ENCODE measurements at regions not wholly inside any gene's neighbourhood (a gene's known extent, or its start where the extent isn't known, plus 50 kb on each side); places are given as distances from the start of the nearest gene placed in this dataset.

- DNase-seq (ENCODE audit: low read depth, low spot score), result no peak
- no peak overlapping the region for H3K4me3 ChIP-seq (ENCODE audit: low read depth, low read length)
- in situ Hi-C loops (cut with HindIII; ENCODE audit: low sequenced_read_pairs), result no loop called here
- TF ChIP-seq CTCF (IDR thresholded peaks at IDR 0.05; ENCODE audit: low read depth, low read length), result no peak
Measured at GRCh38 chr5:6195711-6196358, 182.5 kb downstream of the MED10 start.

DNA sequence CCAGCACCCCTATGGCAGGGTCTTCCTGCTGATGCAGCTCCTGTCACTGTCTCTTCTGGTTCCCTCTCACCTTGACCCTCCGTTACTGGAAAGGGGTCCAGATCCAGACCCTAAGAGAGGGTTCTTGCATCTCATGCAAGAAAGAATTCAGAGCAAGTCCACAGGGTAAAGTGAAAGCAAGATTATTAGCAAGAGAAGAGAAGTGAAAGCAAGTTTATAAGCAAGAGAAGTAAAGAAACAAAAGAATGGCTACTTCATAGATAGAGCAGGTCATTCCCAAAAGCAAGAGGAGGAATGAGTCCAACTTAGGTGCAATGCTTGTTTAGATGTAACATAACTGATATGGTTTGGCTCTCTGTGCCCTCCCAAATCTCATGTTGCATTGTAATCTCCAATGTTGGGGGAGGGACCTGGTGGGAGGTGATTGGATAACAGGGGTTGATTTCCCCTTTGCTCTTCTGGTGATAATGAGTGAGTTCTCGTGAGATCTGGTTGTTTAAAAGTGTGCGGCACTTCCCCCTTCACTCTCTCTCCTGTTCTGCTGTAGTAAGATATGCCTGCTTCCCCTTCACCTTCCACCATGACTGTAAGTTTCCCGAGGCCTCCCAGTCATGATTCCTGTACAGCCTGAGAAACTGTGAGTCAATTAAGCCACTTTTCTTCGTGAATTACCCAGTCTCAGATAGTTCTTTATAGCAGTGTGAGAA is 183.3 kb downstream of the MED10 start:
- DNase-seq (ENCODE audit: low read depth, low spot score), result no peak
- H3K4me3 ChIP-seq (ENCODE audit: low read depth, low read length), result no peak overlapping the region
- no peak for TF ChIP-seq CTCF (IDR thresholded peaks at IDR 0.05; ENCODE audit: low read depth, low read length)
- in situ Hi-C loops (cut with HindIII; ENCODE audit: low sequenced_read_pairs), result no loop called here

DNA sequence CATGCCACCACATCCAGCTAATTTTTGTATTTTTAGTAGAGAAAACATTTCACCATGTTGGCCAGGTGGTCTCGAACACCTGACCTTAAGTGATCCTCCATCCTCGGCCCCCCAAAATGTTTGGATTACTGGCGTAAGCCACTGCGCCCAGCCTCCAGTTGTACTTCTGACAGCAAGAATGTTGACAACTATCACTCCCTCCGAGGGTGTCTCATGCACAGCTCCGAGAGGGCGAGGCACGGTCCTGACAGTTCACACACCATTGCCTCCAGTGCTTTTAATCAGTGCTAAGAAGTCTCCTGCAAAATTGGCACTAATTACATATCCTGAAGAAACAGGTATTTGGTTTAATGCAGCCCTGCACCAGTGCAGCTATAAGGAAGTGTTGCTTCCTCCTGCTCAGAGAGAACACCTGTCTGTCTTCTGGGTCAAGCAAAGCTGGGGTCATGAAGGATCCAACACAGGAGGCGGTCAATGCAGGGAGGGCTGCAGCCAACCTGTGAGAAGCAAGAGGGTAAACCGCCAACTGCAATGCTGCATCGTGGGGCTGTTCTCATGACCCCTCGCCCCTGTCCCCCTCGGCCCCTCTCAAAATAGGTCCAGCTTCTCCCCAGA is 184.0 kb downstream of the MED10 start:
- no peak for DNase-seq (ENCODE audit: low read depth, low spot score)
- no peak overlapping the region for H3K4me3 ChIP-seq (ENCODE audit: low read depth, low read length)
- in situ Hi-C loops (cut with HindIII; ENCODE audit: low sequenced_read_pairs), result no loop called here
- TF ChIP-seq CTCF (IDR thresholded peaks at IDR 0.05; ENCODE audit: low read depth, low read length), result no peak

DNA sequence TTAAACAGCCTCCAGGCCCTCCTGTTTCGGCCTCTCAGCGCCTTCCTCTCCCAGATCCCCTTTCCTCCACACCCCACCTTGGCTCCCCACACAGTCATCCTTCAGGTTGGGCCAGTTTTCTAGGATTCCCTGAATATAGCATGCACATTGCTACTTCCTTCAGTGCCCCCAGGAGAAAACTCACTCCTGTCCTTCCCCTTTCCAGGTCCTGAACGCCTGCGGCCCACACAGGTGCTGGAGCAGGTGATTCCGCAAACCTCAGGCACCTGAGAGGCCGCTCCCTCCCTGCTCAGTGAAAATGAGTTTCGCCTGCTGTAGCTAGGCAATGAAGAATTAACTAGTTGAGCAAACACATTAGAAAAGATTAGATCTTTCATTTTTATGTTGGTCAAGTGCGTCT is 185.0 kb downstream of the MED10 start:
- no peak overlapping the region for H3K4me3 ChIP-seq (ENCODE audit: low read depth, low read length)
- DNase-seq (ENCODE audit: low read depth, low spot score), result no peak
- in situ Hi-C loops (cut with HindIII; ENCODE audit: low sequenced_read_pairs), result no loop called here
- no peak for TF ChIP-seq CTCF (IDR thresholded peaks at IDR 0.05; ENCODE audit: low read depth, low read length)

GRCh38 chr5:6190838-6191237 is 187.5 kb downstream of the MED10 start:
- in situ Hi-C loops (cut with HindIII; ENCODE audit: low sequenced_read_pairs), result no loop called here
- TF ChIP-seq CTCF (IDR thresholded peaks at IDR 0.05; ENCODE audit: low read depth, low read length), result no peak
- H3K4me3 ChIP-seq (ENCODE audit: low read depth, low read length), result no peak overlapping the region
- DNase-seq (ENCODE audit: low read depth, low spot score), result no peak

DNA sequence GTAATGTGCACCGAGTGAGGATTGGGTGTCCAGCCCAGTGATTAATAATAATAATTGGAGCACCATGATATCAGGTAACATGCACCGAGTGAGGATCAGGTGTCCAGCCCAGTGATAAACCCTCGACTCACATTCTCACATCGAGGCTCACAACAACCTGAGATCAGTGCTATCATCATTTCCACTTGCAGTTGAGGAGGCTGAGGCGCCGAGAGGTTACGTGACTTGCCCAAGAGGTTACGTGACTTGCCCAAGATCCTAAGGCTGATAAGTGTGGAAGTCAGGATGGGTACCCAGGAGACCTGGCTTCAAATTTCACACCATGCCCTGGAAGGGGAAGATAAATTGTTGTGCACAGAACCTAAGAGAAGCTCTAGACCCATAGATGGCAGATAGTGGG is 189.4 kb downstream of the MED10 start:
- TF ChIP-seq CTCF (IDR thresholded peaks at IDR 0.05; ENCODE audit: low read depth, low read length), result no peak
- in situ Hi-C loops (cut with HindIII; ENCODE audit: low sequenced_read_pairs), result no loop called here
- no peak for DNase-seq (ENCODE audit: low read depth, low spot score)

More for the DNA sequence above, 189.4 kb downstream of the MED10 start:
- H3K4me3 ChIP-seq (ENCODE audit: low read depth, low read length), result no peak overlapping the region

Data from astrocyte of the spinal cord (primary cell).